ENCODE measurements at regions not wholly inside any gene's neighbourhood (a gene's known extent, or its start where the extent isn't known, plus 50 kb on each side); places are given as distances from the start of the nearest gene placed in this dataset.

DNA sequence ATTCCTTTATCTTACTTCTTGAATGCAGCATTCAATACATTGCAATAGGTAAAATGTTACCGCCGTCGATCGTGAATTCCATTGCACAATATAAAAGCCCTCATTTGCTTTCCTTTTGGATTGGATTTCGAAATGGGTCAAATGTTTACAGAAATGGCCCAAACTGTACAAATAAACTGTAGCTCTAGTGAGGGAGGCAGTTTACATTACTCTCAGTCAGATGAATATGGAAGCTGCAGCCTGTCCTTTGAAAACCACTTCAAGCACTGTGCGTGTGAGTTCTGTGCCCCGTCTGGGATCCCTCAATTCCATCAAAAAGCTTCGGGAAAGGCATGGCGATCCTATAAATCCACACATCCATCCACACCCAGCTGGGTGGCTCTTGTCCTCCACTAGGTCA, 258.6 kb upstream of the FOXF1 start:
- Histone ChIP-seq H3K9me1 (ENCODE audit: control insufficient read depth, extremely low read depth, insufficient read depth, low read length) (no peaks in the 10 kb centered on the region), H3K27ac (ENCODE audit: control insufficient read depth, insufficient read depth, low read length) (no peak overlapping the region), H3K79me2 (ENCODE audit: control insufficient read depth, insufficient read depth, low read length) (no peaks in the 10 kb centered on the region), H3K36me3 (ENCODE audit: control insufficient read depth in 2 of 2, extremely low read depth in 1 of 2, insufficient read depth in 2 of 2, low read length in 2 of 2) (no peaks in the 10 kb centered on the region), H3K9me3 (ENCODE audit: control insufficient read depth, low read depth, low read length) (no peaks in the 10 kb centered on the region), H3K9ac (ENCODE audit: control insufficient read depth, extremely low read depth, insufficient read depth, low read length) (no peak overlapping the region), H2AFZ (ENCODE audit: control insufficient read depth, low read length) (no peak overlapping the region), H3K4me1 (ENCODE audit: control insufficient read depth, extremely low read depth, insufficient read depth, low read length) (no peaks in the 10 kb centered on the region), H4K20me1 (ENCODE audit: control insufficient read depth, extremely low read depth, insufficient read depth, low read length) (no peaks in the 10 kb centered on the region), H3K27me3 (ENCODE audit: control insufficient read depth, extremely low read depth, insufficient read depth, low read length) (no peaks in the 10 kb centered on the region), H3K4me2 (ENCODE audit: control insufficient read depth, extremely low read depth, insufficient read depth, low read depth, low read length) (no peak overlapping the region), H3K4me3 (ENCODE audit: control insufficient read depth in 2 of 3, extremely low read depth in 1 of 3, insufficient read depth in 2 of 3, low read depth in 1 of 3, low read length in 3 of 3) (no peak overlapping the region)
- DNase-seq (ENCODE audit: low read depth, low spot score): no peak
- TF ChIP-seq EZH2 (IDR thresholded peaks at IDR 0.05; ENCODE audit: low read length): no peak
- no peak for TF ChIP-seq CTCF (optimal IDR thresholded peaks at IDR 0.05 in 1 of 3, IDR thresholded peaks at IDR 0.05 in 1 of 3, conservative IDR thresholded peaks at IDR 0.05 in 1 of 3; ENCODE audit: extremely low read depth in 1 of 3, insufficient read depth in 2 of 3, low read length in 3 of 3)
- FAIRE-seq: no peak
- dilution Hi-C loops (cut with MboI; ENCODE audit: extremely low pct_ligation_motif_present, low sequenced_read_pairs): no loop called here

DNA sequence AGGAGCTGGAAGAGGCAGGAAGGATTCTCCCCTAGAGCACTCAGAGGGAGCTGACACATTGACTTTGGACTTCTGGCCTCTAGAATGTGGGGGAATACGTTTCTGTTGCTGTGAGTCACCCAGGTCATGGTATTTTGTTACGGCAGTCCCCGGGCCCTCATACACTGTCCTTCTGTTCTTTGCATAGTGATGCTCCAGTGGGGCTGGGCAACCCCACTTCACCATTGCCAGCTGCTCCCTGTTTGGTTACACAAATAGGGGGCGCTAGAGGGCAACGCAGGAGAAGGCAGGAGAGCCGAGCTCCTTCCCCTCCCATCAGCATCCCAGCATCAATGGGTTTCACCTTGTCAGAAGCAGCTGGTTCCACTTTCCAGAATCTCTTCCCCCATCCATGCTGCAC, 257.7 kb upstream of the FOXF1 start:
- DNase-seq (ENCODE audit: low read depth, low spot score): no peak
- Histone ChIP-seq H3K36me3 (ENCODE audit: control insufficient read depth in 2 of 2, extremely low read depth in 1 of 2, insufficient read depth in 2 of 2, low read length in 2 of 2) (no peaks in the 10 kb centered on the region), H3K4me2 (ENCODE audit: control insufficient read depth, extremely low read depth, insufficient read depth, low read depth, low read length) (no peak overlapping the region), H2AFZ (ENCODE audit: control insufficient read depth, low read length) (no peak overlapping the region), H3K79me2 (ENCODE audit: control insufficient read depth, insufficient read depth, low read length) (no peaks in the 10 kb centered on the region), H3K9me3 (ENCODE audit: control insufficient read depth, low read depth, low read length) (no peaks in the 10 kb centered on the region), H3K4me3 (ENCODE audit: control insufficient read depth in 2 of 3, extremely low read depth in 1 of 3, insufficient read depth in 2 of 3, low read depth in 1 of 3, low read length in 3 of 3) (no peak overlapping the region), H3K4me1 (ENCODE audit: control insufficient read depth, extremely low read depth, insufficient read depth, low read length) (no peaks in the 10 kb centered on the region), H3K27me3 (ENCODE audit: control insufficient read depth, extremely low read depth, insufficient read depth, low read length) (no peaks in the 10 kb centered on the region), H4K20me1 (ENCODE audit: control insufficient read depth, extremely low read depth, insufficient read depth, low read length) (no peaks in the 10 kb centered on the region), H3K9me1 (ENCODE audit: control insufficient read depth, extremely low read depth, insufficient read depth, low read length) (no peaks in the 10 kb centered on the region), H3K27ac (ENCODE audit: control insufficient read depth, insufficient read depth, low read length) (no peak overlapping the region), H3K9ac (ENCODE audit: control insufficient read depth, extremely low read depth, insufficient read depth, low read length) (no peak overlapping the region)
- TF ChIP-seq CTCF (optimal IDR thresholded peaks at IDR 0.05 in 1 of 3, IDR thresholded peaks at IDR 0.05 in 1 of 3, conservative IDR thresholded peaks at IDR 0.05 in 1 of 3; ENCODE audit: extremely low read depth in 1 of 3, insufficient read depth in 2 of 3, low read length in 3 of 3) (peak in 2 of 3 experiments; percentile 23 to 26), EZH2 (IDR thresholded peaks at IDR 0.05; ENCODE audit: low read length) (no peak)
- dilution Hi-C loops (cut with MboI; ENCODE audit: extremely low pct_ligation_motif_present, low sequenced_read_pairs): no loop called here
- FAIRE-seq: no peak

Data from keratinocyte (primary cell).